PC-3 (cell line): ENCODE measurements at regions not wholly inside any gene's neighbourhood (a gene's known extent, or its start where the extent isn't known, plus 50 kb on each side); places are given as distances from the start of the nearest gene placed in this dataset.
A peak's percentile ranks its signal among the peaks of the same experiment; 100 is the strongest.

Experiments
- ATAC-seq: fragments of 200-7000 bp; cut with Tn5 transposase; 2 replicates; pipeline ENCODE4 v1.9.1; 2020; ENCODE audit warnings: mild to moderate bottlenecking, moderate library complexity
- BruUV-seq: library from RNA; stranded (reverse); fragments of 400-500 nt; replicated peaks from 2 replicates; lab custom pipeline; 2021; lab: Mats Ljungman, UMichigan
- CTCF ChIA-PET: fragments of 300-600 bp; sonication (Branson Sonifier 250); formaldehyde crosslinking; loops from one replicate; lab custom pipeline; 2022; ENCODE audit warnings: antibody characterized with exemption; lab: Charles Lee
- POLR2A ChIA-PET: fragments of 300-600 bp; sonication (Branson Sonifier 250); formaldehyde crosslinking; loops from one replicate; lab custom pipeline; 2022; ENCODE audit warnings: antibody characterized with exemption; ENCODE audit not compliant: unreplicated experiment; lab: Charles Lee
- DNase-seq: peaks from one replicate; pipeline ENCODE4 v3.0.0-alpha.2; 2015
- H2AFZ ChIP-seq: fragments of 300-600 bp; sonication (generic); 2 replicates; pipeline ENCODE4 v1.6.0; 2016; ENCODE audit warnings: antibody characterized with exemption, low read length
- H3F3A ChIP-seq: fragments of 300-600 bp; sonication (generic); one replicate; pipeline ENCODE4 v1.6.0; 2017; ENCODE audit warnings: antibody characterized with exemption, low read length, control low read depth, mild to moderate bottlenecking; ENCODE audit not compliant: unreplicated experiment
- H3K27ac ChIP-seq: fragments of 300-600 bp; sonication (generic); 2 replicates; pipeline ENCODE4 v1.5.1; 2016; ENCODE audit warnings: mild to moderate bottlenecking, low read length
- H3K27me3 ChIP-seq: fragments of 300-600 bp; sonication (generic); 2 replicates; pipeline ENCODE4 v1.6.1; 2016; ENCODE audit warnings: low read length, mixed read lengths
- H3K36me3 ChIP-seq: fragments of 300-600 bp; sonication (generic); 2 replicates; pipeline ENCODE4 v1.6.1; 2016; ENCODE audit warnings: low read depth, mixed run types, low read length, mixed read lengths
- H3K4me1 ChIP-seq: fragments of 300-600 bp; sonication (generic); 2 replicates; pipeline ENCODE4 v1.5.1; 2016; ENCODE audit warnings: low read length; ENCODE audit not compliant: insufficient read depth
- H3K4me2 ChIP-seq: fragments of 300-600 bp; sonication (generic); 2 replicates; pipeline ENCODE4 v1.6.0; 2016; ENCODE audit warnings: low read length
- H3K4me3 ChIP-seq: fragments of 300-600 bp; sonication (generic); 2 replicates; pipeline ENCODE4 v1.5.1; 2016; ENCODE audit warnings: mild to moderate bottlenecking, low read length, mixed read lengths
- H3K79me2 ChIP-seq: fragments of 300-600 bp; sonication (generic); 2 replicates; pipeline ENCODE4 v1.6.1; 2017; ENCODE audit warnings: low read length, mixed read lengths
- H3K9ac ChIP-seq: fragments of 300-600 bp; sonication (generic); 2 replicates; pipeline ENCODE4 v1.6.0; 2016; ENCODE audit warnings: mild to moderate bottlenecking, low read length
- H3K9me2 ChIP-seq: fragments of 300-600 bp; sonication (generic); replicated peaks from 2 replicates; pipeline ENCODE4 v1.6.1; 2016; ENCODE audit warnings: mixed run types, low read length, mixed read lengths
- H3K9me3 ChIP-seq: fragments of 300-600 bp; sonication (generic); 2 replicates; pipeline ENCODE4 v1.6.1; 2016; ENCODE audit warnings: low read length, mixed read lengths
- H4K20me1 ChIP-seq: fragments of 300-600 bp; sonication (generic); 2 replicates; pipeline ENCODE4 v1.6.1; 2016; ENCODE audit warnings: low read length, mixed read lengths
- CTCF ChIP-seq: fragments of 300-600 bp; sonication (generic); conservative IDR thresholded peaks from 2 replicates; pipeline ENCODE4 v1.5.1; 2017; ENCODE audit warnings: antibody characterized with exemption, low read depth, mild to moderate bottlenecking, low read length
- EZH2 ChIP-seq: fragments of 300-600 bp; sonication (generic); IDR thresholded peaks from one replicate; pipeline ENCODE4 v1.6.1; 2017; ENCODE audit warnings: antibody characterized with exemption, mild to moderate bottlenecking, low read length; ENCODE audit not compliant: unreplicated experiment
- EZH2phosphoT487 ChIP-seq: fragments of 300-600 bp; sonication (generic); IDR thresholded peaks from 2 replicates; pipeline ENCODE4 v1.6.1; 2018; ENCODE audit warnings: mild to moderate bottlenecking, antibody characterized with exemption, low read length, borderline replicate concordance
- intact Hi-C: fragments of 100-400 bp; cut with micrococcal nuclease; formaldehyde crosslinking; loops from 2 replicates; pipeline ENCODE4 v1.9.0; 2023

DNA sequence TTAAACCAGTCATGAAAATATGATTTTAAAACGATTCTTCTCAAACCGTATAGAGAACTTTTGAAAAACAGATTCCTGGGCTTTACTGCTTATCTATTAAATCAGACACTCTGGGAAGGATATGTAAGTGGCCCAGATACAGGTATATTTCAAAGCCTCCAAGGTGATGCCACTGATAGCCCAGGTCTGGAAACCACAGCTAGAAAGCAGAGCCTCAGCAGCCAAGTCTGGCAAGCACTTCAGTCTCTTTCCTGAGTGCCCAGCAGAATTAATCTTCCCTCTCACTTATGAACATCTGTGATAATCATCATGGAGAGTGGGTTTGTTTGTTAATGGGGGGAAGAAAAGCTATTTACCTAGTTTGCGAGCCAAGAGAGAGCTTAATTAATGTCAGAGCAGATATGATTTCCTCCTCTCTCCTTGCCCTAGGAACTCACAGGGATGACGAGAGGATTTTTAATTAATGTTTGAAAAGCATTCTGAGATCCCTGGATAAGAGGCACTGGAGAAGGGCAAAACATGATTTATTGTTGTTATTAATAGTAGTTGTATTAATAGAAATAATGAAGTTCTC lies 368.4 kb downstream of the TLE1 start:
- Histone ChIP-seq H3K27ac (no peak overlapping the region), H3K4me1 (peaks cover 14% of the 10 kb centered on the region), H4K20me1 (no peaks in the 10 kb centered on the region), H3F3A (no peaks in the 10 kb centered on the region), H2AFZ (no peak overlapping the region), H3K9ac (no peak overlapping the region), H3K9me3 (peaks cover 6% of the 10 kb centered on the region; the same call in 1 of the 2 replicates), H3K9me2 (no peaks in the 10 kb centered on the region), H3K79me2 (no peaks in the 10 kb centered on the region), H3K4me3 (no peak overlapping the region), H3K4me2 (no peak overlapping the region), H3K27me3 (no peaks in the 10 kb centered on the region), H3K36me3 (no peaks in the 10 kb centered on the region; the same call in 1 of the 2 replicates)
- DNase-seq (no peak), ATAC-seq (no peak)
- CTCF ChIA-PET: no interaction called here
- intact Hi-C loops: no loop called here
- BruUV-seq: no TSS peak
- POLR2A ChIA-PET: no interaction called here
- TF ChIP-seq EZH2phosphoT487 (no peak), EZH2 (no peak), CTCF (no peak)

DNA sequence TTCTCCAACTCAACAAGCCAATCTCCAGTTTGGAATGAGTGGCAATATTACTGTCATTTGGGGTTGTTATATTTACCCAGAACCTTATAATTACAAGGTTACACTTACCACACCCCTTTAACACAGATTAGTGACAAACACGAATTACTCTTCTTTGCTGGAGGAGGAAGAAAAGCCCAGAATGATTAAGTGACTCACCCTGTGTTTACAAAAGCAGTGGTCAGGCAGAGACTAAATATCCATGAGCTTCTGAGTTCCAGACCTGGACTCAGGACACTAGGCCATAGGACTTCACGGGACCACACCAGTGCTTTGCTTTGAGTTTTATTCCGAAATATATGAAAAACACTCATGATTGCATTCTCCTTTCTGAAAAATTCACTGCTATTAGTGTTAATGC lies 370.8 kb downstream of the TLE1 start:
- no peak overlapping the region for H2AFZ ChIP-seq
- H3K9me2 ChIP-seq: no peaks in the 10 kb centered on the region
- TF ChIP-seq EZH2phosphoT487: no peak
- no peak for TF ChIP-seq EZH2
- no peak for TF ChIP-seq CTCF
- H3F3A ChIP-seq: no peaks in the 10 kb centered on the region
- CTCF ChIA-PET: no interaction called here
- no peaks in the 10 kb centered on the region for H3K79me2 ChIP-seq
- no peaks in the 10 kb centered on the region for H3K36me3 ChIP-seq
- peaks cover 14% of the 10 kb centered on the region for H3K4me1 ChIP-seq
- BruUV-seq: no TSS peak
- no peak overlapping the region for H3K4me3 ChIP-seq
- peak overlapping the region; percentile 22; the same call in 1 of the 2 replicates for H3K4me2 ChIP-seq
- H3K9ac ChIP-seq: no peak overlapping the region
- DNase-seq: peak; percentile 69
- intact Hi-C loops: loop anchor here (10.0 kb wide), 1 partner anchor 176 kb away; no protein-coding TSS in a partner anchor
- H3K27ac ChIP-seq: peak overlapping the region; percentile 21
- H3K27me3 ChIP-seq: no peaks in the 10 kb centered on the region
- no peaks in the 10 kb centered on the region for H4K20me1 ChIP-seq
- POLR2A ChIA-PET: no interaction called here
- ATAC-seq: peak; percentile 97
- H3K9me3 ChIP-seq: no peaks in the 10 kb centered on the region

- H3K27ac ChIP-seq: peak overlapping the region; percentile 3
- no peaks in the 10 kb centered on the region for H3K9me3 ChIP-seq
- H3K9me2 ChIP-seq: no peaks in the 10 kb centered on the region
- no TSS peak for BruUV-seq
- H3K27me3 ChIP-seq: no peaks in the 10 kb centered on the region
- ATAC-seq (no peak), DNase-seq (peak; percentile 1)
- no peak overlapping the region for H3K4me3 ChIP-seq
- H3F3A ChIP-seq: no peaks in the 10 kb centered on the region
- H3K79me2 ChIP-seq: no peaks in the 10 kb centered on the region
- no peak overlapping the region for H3K9ac ChIP-seq
- TF ChIP-seq EZH2phosphoT487 (no peak), EZH2 (no peak), CTCF (no peak)
- ChIA-PET POLR2A (no interaction called here), CTCF (no interaction called here)
- peaks cover 14% of the 10 kb centered on the region for H3K4me1 ChIP-seq
- no peak overlapping the region for H2AFZ ChIP-seq
- no peaks in the 10 kb centered on the region for H3K36me3 ChIP-seq
- H3K4me2 ChIP-seq: 0 out of 2 replicates have a peak overlapping the region, but pooled peaks have one; percentile 22
- intact Hi-C loops: loop anchor here (10.0 kb wide), 1 partner anchor 177 kb away; no protein-coding TSS in a partner anchor
- H4K20me1 ChIP-seq: no peaks in the 10 kb centered on the region
Measured at GRCh38 chr9:81317939-81318338, 371.4 kb downstream of the TLE1 start.
